ENCODE measurements at regions not wholly inside any gene's neighbourhood (a gene's known extent, or its start where the extent isn't known, plus 50 kb on each side); places are given as distances from the start of the nearest gene placed in this dataset.

- DNase-seq (ENCODE audit: low read depth, low spot score) = no peak
Observed at GRCh38 chr10:2641028-2641427, 426.3 kb upstream of the PFKP start.

- DNase-seq (ENCODE audit: low read depth, low spot score) = no peak
Observed at GRCh38 chr10:2633630-2634029, 433.7 kb upstream of the PFKP start.

- DNase-seq (ENCODE audit: low read depth, low spot score) = no peak
Observed at GRCh38 chr10:2631557-2632205, 435.7 kb upstream of the PFKP start.

GRCh38 chr10:2628705-2629104 is 438.6 kb upstream of the PFKP start:
- no peak for DNase-seq (ENCODE audit: low read depth, low spot score)

GRCh38 chr10:2627969-2628368 is 439.4 kb upstream of the PFKP start:
- no peak for DNase-seq (ENCODE audit: low read depth, low spot score)

GRCh38 chr10:2625094-2625493 is 442.3 kb upstream of the PFKP start:
- no peak for DNase-seq (ENCODE audit: low read depth, low spot score)

GRCh38 chr10:2623675-2624274 is 443.6 kb upstream of the PFKP start:
- DNase-seq (ENCODE audit: low read depth, low spot score) = no peak

GRCh38 chr10:2620827-2621521 is 446.4 kb upstream of the PFKP start:
- no peak for DNase-seq (ENCODE audit: low read depth, low spot score)

GRCh38 chr10:2619916-2620315 is 447.4 kb upstream of the PFKP start:
- no peak for DNase-seq (ENCODE audit: low read depth, low spot score)

GRCh38 chr10:2619472-2619871 is 447.9 kb upstream of the PFKP start:
- no peak for DNase-seq (ENCODE audit: low read depth, low spot score)

- no peak for DNase-seq (ENCODE audit: low read depth, low spot score)
Observed at GRCh38 chr10:2618690-2619089, 448.7 kb upstream of the PFKP start.

- DNase-seq (ENCODE audit: low read depth, low spot score) = no peak
Observed at GRCh38 chr10:2616215-2616614, 451.1 kb upstream of the PFKP start.

- no peak for DNase-seq (ENCODE audit: low read depth, low spot score)
Observed at GRCh38 chr10:2611603-2612002, 455.7 kb upstream of the PFKP start.

- no peak for DNase-seq (ENCODE audit: low read depth, low spot score)
Observed at GRCh38 chr10:2610946-2611345, 456.4 kb upstream of the PFKP start.

GRCh38 chr10:2604891-2605290 is 462.5 kb upstream of the PFKP start:
- no peak for DNase-seq (ENCODE audit: low read depth, low spot score)

- no peak for DNase-seq (ENCODE audit: low read depth, low spot score)
Observed at GRCh38 chr10:2599571-2599970, 467.8 kb upstream of the PFKP start.

- no peak for DNase-seq (ENCODE audit: low read depth, low spot score)
Observed at GRCh38 chr10:2592360-2593160, 474.8 kb upstream of the PFKP start.

GRCh38 chr10:2589196-2589595 is 478.2 kb upstream of the PFKP start:
- DNase-seq (ENCODE audit: low read depth, low spot score) = no peak

- no peak for DNase-seq (ENCODE audit: low read depth, low spot score)
Observed at GRCh38 chr10:2584385-2584784, 483.0 kb upstream of the PFKP start.

- no peak for DNase-seq (ENCODE audit: low read depth, low spot score)
Observed at GRCh38 chr10:2576892-2577291, 490.5 kb upstream of the PFKP start.

GRCh38 chr10:2575460-2575859 is 491.9 kb upstream of the PFKP start:
- no peak for DNase-seq (ENCODE audit: low read depth, low spot score)

GRCh38 chr10:2572611-2573010 is 494.7 kb upstream of the PFKP start:
- DNase-seq (ENCODE audit: low read depth, low spot score) = no peak
